ENCODE measurements at regions not wholly inside any gene's neighbourhood (a gene's known extent, or its start where the extent isn't known, plus 50 kb on each side); places are given as distances from the start of the nearest gene placed in this dataset.
A peak's percentile ranks its signal among the peaks of the same experiment; 100 is the strongest.

DNA sequence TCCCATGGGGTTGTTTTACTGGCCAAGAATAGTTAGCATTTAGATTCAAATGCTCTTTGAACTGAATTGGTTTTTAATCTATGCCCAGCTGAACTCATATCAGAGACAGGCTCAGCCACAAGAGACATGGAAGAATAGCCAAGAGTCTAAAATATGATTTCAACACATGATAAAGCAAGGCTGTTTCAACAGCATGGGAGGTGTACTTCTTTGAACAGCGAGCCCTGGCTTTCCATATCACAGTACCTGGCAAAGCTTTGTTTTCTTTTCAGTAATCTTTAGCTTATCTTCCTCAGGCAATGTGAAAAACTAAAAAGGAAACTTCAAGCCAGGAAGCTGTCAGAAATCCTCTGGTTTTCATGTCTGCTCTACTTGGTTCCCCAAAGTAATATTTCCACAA, 413.6 kb upstream of the ADAMTS9 start:
- FAIRE-seq: no peak
- no peak overlapping the region for H3K27ac Mint-ChIP-seq (ENCODE audit: unreplicated experiment)
- H2AFZ ChIP-seq (ENCODE audit: low read depth, low read length): no peak overlapping the region
- TF ChIP-seq, protein P1, sequence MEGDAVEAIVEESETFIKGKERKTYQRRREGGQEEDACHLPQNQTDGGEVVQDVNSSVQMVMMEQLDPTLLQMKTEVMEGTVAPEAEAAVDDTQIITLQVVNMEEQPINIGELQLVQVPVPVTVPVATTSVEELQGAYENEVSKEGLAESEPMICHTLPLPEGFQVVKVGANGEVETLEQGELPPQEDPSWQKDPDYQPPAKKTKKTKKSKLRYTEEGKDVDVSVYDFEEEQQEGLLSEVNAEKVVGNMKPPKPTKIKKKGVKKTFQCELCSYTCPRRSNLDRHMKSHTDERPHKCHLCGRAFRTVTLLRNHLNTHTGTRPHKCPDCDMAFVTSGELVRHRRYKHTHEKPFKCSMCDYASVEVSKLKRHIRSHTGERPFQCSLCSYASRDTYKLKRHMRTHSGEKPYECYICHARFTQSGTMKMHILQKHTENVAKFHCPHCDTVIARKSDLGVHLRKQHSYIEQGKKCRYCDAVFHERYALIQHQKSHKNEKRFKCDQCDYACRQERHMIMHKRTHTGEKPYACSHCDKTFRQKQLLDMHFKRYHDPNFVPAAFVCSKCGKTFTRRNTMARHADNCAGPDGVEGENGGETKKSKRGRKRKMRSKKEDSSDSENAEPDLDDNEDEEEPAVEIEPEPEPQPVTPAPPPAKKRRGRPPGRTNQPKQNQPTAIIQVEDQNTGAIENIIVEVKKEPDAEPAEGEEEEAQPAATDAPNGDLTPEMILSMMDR (IDR thresholded peaks at IDR 0.05; ENCODE audit: insufficient read depth, low read depth, low read length): no peak
- no peak for TF ChIP-seq EZH2 (IDR thresholded peaks at IDR 0.05; ENCODE audit: insufficient read depth, low read length)
- H3K36me3 ChIP-seq (ENCODE audit: insufficient read depth, low read length): no peaks in the 10 kb centered on the region
- H3K27me3 ChIP-seq (ENCODE audit: insufficient read depth, low read length): no peaks in the 10 kb centered on the region
- no peaks in the 10 kb centered on the region for H3K27me3 Mint-ChIP-seq (ENCODE audit: low read depth, unreplicated experiment)
- no peaks in the 10 kb centered on the region for H3K4me1 ChIP-seq (ENCODE audit: insufficient read depth, low read length)
- no peaks in the 10 kb centered on the region for H3K9me3 Mint-ChIP-seq (ENCODE audit: unreplicated experiment)
- H4K20me1 ChIP-seq (ENCODE audit: insufficient read depth, low read length): no peaks in the 10 kb centered on the region
- peak; percentile 38 for DNase-seq (ENCODE audit: low read depth)
- H3K36me3 Mint-ChIP-seq (ENCODE audit: low read depth, unreplicated experiment): no peaks in the 10 kb centered on the region
- H3K4me1 Mint-ChIP-seq (ENCODE audit: low read depth, unreplicated experiment): no peaks in the 10 kb centered on the region
- no peaks in the 10 kb centered on the region for H3K9me3 ChIP-seq (ENCODE audit: insufficient read depth, low read depth, low read length)
- no peaks in the 10 kb centered on the region for H3K79me2 ChIP-seq (ENCODE audit: insufficient read depth, low read length)
- H3K4me2 ChIP-seq (ENCODE audit: low read length): no peak overlapping the region
- H3K9ac ChIP-seq (ENCODE audit: low read length): no peak overlapping the region
- H3K27ac ChIP-seq (ENCODE audit: low read depth, low read length): no peak overlapping the region
- no peak overlapping the region for H3K4me3 ChIP-seq (ENCODE audit: insufficient read depth, low read depth, low read length)
- no peak overlapping the region for H3K4me3 Mint-ChIP-seq (ENCODE audit: unreplicated experiment)

DNA sequence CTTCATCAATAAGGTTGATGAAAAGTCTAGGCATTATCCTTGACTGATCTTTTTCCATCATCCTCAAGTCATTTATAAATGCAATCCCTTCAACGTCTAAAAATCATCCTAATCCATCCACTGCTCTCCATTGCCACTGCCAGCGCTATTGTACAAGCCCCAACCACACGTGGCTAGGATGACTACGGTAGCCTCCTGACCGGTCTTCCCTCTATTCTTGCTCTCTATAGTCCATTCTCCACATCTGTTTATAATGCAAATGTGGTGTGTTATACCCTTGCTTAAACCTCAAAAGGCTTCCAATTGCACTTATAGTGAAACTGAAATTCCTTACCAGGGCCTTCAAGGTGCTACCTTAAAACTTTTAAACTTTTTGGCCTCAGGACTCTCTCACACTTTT, 410.6 kb upstream of the ADAMTS9 start:
- H3K27ac Mint-ChIP-seq (ENCODE audit: unreplicated experiment): no peak overlapping the region

DNA sequence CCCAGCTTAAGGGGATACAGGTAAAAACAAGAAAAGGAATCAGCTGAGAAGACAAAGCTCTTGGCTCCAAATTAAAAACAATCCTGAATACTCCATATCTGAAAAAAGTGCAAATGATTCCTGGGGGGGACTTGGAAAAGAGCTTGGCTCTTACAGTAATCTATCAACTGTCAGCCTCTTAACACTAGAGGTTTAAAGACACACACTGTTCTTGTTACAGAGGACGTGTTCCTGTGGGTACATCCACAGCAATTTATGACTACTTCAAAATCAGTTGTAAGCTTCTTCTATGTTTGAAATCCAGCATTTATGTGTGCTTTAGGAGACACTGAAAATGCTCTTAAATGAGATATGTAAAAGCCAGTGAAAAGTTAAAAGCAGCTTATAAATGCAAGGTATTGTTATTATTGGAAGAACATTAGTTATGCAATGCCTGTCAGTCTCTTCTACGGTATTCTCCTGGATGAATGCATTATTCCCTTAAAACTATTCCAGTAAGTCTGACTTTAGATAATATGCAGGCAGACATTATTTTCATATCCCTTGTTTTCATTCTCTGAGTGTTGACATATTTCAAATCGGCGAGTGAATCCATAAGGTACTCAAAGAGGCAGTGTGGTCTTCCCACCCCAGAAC, 408.4 kb upstream of the ADAMTS9 start:
- peaks cover 3% of the 10 kb centered on the region for H3K9me3 Mint-ChIP-seq (ENCODE audit: unreplicated experiment)
- DNase-seq (ENCODE audit: low read depth) (no peak), FAIRE-seq (peak; percentile 23)
- H3K27ac ChIP-seq (ENCODE audit: low read depth, low read length): no peak overlapping the region
- no peak overlapping the region for H3K4me3 ChIP-seq (ENCODE audit: insufficient read depth, low read depth, low read length)
- no peak overlapping the region for H3K27ac Mint-ChIP-seq (ENCODE audit: unreplicated experiment)
- no peaks in the 10 kb centered on the region for H3K4me1 ChIP-seq (ENCODE audit: insufficient read depth, low read length)
- no peaks in the 10 kb centered on the region for H3K9me3 ChIP-seq (ENCODE audit: insufficient read depth, low read depth, low read length)
- H3K36me3 Mint-ChIP-seq (ENCODE audit: low read depth, unreplicated experiment): no peaks in the 10 kb centered on the region
- no peaks in the 10 kb centered on the region for H4K20me1 ChIP-seq (ENCODE audit: insufficient read depth, low read length)
- H2AFZ ChIP-seq (ENCODE audit: low read depth, low read length): no peak overlapping the region
- no peak overlapping the region for H3K9ac ChIP-seq (ENCODE audit: low read length)
- H3K79me2 ChIP-seq (ENCODE audit: insufficient read depth, low read length): no peaks in the 10 kb centered on the region
- peaks cover 4% of the 10 kb centered on the region for H3K27me3 Mint-ChIP-seq (ENCODE audit: low read depth, unreplicated experiment)
- TF ChIP-seq, protein P1 (IDR thresholded peaks at IDR 0.05; ENCODE audit: insufficient read depth, low read depth, low read length): no peak
- TF ChIP-seq EZH2 (IDR thresholded peaks at IDR 0.05; ENCODE audit: insufficient read depth, low read length): no peak
- no peaks in the 10 kb centered on the region for H3K27me3 ChIP-seq (ENCODE audit: insufficient read depth, low read length)
- no peaks in the 10 kb centered on the region for H3K36me3 ChIP-seq (ENCODE audit: insufficient read depth, low read length)
- H3K4me1 Mint-ChIP-seq (ENCODE audit: low read depth, unreplicated experiment): no peaks in the 10 kb centered on the region
- H3K4me2 ChIP-seq (ENCODE audit: low read length): no peak overlapping the region
- no peak overlapping the region for H3K4me3 Mint-ChIP-seq (ENCODE audit: unreplicated experiment)

More for the DNA sequence above, 410.6 kb upstream of the ADAMTS9 start:
- no peaks in the 10 kb centered on the region for H3K36me3 ChIP-seq (ENCODE audit: insufficient read depth, low read length)
- Mint-ChIP-seq H3K9me3 (ENCODE audit: unreplicated experiment) (no peaks in the 10 kb centered on the region), H3K4me1 (ENCODE audit: low read depth, unreplicated experiment) (no peaks in the 10 kb centered on the region), H3K4me3 (ENCODE audit: unreplicated experiment) (no peak overlapping the region), H3K27me3 (ENCODE audit: low read depth, unreplicated experiment) (peaks cover 4% of the 10 kb centered on the region), H3K36me3 (ENCODE audit: low read depth, unreplicated experiment) (no peaks in the 10 kb centered on the region)
- H3K4me3 ChIP-seq (ENCODE audit: insufficient read depth, low read depth, low read length): no peak overlapping the region
- no peaks in the 10 kb centered on the region for H4K20me1 ChIP-seq (ENCODE audit: insufficient read depth, low read length)
- H3K4me2 ChIP-seq (ENCODE audit: low read length): no peak overlapping the region
- no peak for DNase-seq (ENCODE audit: low read depth)
- no peak overlapping the region for H2AFZ ChIP-seq (ENCODE audit: low read depth, low read length)
- H3K9me3 ChIP-seq (ENCODE audit: insufficient read depth, low read depth, low read length): no peaks in the 10 kb centered on the region
- H3K27me3 ChIP-seq (ENCODE audit: insufficient read depth, low read length): no peaks in the 10 kb centered on the region
- no peak for TF ChIP-seq EZH2 (IDR thresholded peaks at IDR 0.05; ENCODE audit: insufficient read depth, low read length)
- TF ChIP-seq, protein P1 (IDR thresholded peaks at IDR 0.05; ENCODE audit: insufficient read depth, low read depth, low read length): no peak
- no peaks in the 10 kb centered on the region for H3K4me1 ChIP-seq (ENCODE audit: insufficient read depth, low read length)
- no peaks in the 10 kb centered on the region for H3K79me2 ChIP-seq (ENCODE audit: insufficient read depth, low read length)
- H3K9ac ChIP-seq (ENCODE audit: low read length): no peak overlapping the region
- H3K27ac ChIP-seq (ENCODE audit: low read depth, low read length): no peak overlapping the region
- FAIRE-seq: no peak
